ENCODE measurements at regions not wholly inside any gene's neighbourhood (a gene's known extent, or its start where the extent isn't known, plus 50 kb on each side); places are given as distances from the start of the nearest gene placed in this dataset.

DNA sequence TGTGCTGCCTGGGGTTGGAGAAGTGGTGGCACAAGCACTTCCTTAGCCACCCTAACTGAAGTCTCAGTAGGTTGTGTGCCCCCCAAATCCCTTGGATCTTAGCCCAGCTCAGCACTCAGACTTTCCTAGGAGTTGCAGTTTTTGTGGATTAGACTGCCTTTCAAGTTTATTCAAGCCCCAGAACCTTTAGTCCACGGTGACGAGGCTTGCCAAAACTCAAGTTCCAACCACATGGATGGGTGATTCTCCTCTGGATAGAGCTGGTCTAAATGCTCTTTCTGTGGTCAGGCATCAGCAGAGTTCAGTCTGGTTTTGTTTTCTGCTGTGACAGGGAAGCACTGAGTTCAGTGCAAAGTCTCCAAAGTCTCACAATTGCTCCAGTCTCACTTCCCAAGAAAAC, 2858.7 kb downstream of the PCDH9 start:
- ChIA-PET SMC1A (ENCODE audit: uncharacterized antibody, unreplicated experiment) (no interaction called here), POLR2A (no interaction called here), CTCF (interaction anchor here (1.0 kb wide), 1 partner anchor 24 kb away, joined by 3 read pairs; no protein-coding TSS in a partner anchor), RAD21 (ENCODE audit: unreplicated experiment) (no interaction called here)
- 3% methylated on average over 2 of the region's 2 CpGs for WGBS (ENCODE audit: insufficient coverage, insufficient replicate concordance, low lambda C conversion rate, missing lambda C conversion rate)
- Histone ChIP-seq H3K9ac (ENCODE audit: control insufficient read depth, insufficient read depth, low read length) (no peak overlapping the region), H3K4me2 (ENCODE audit: control insufficient read depth, insufficient read depth) (no peak overlapping the region), H3K4me1 (ENCODE audit: control insufficient read depth, insufficient read depth, low read length) (no peaks in the 10 kb centered on the region), H3K27me3 (replicated peaks in 1 of 2; ENCODE audit: control insufficient read depth in 2 of 2, insufficient read depth in 2 of 2, low read length in 1 of 2) (no peaks in the 10 kb centered on the region), H3K9me3 (replicated peaks; ENCODE audit: control insufficient read depth, insufficient read depth, low read length) (no peaks in the 10 kb centered on the region; the same call in 2 of the 3 replicates), H3K36me3 (ENCODE audit: control insufficient read depth in 2 of 2, insufficient read depth in 2 of 2, low read length in 1 of 2) (no peaks in the 10 kb centered on the region), H3K79me2 (ENCODE audit: control insufficient read depth, insufficient read depth, low read length) (no peaks in the 10 kb centered on the region), H3K4me3 (no peak overlapping the region), H4K20me1 (ENCODE audit: control insufficient read depth, insufficient read depth) (no peaks in the 10 kb centered on the region), H2AFZ (ENCODE audit: control insufficient read depth, low read depth, low read length) (no peak overlapping the region), H3K27ac (ENCODE audit: control insufficient read depth, insufficient read depth) (no peak overlapping the region)
- FAIRE-seq (no peak), ATAC-seq (no peak), DNase-seq (ENCODE audit: low read depth, low spot score) (no peak)
- intact Hi-C loops (cut with micrococcal nuclease; ENCODE audit: unreplicated experiment) = no loop called here
- BruUV-seq (replicated peaks) = no TSS peak
- in situ Hi-C loops (cut with MboI) = no loop called here
- no peak for TF ChIP-seq BHLHE40 (IDR thresholded peaks at IDR 0.05; ENCODE audit: borderline replicate concordance in 1 of 2, low read depth in 2 of 2, low read length in 1 of 2)
- TF ChIP-seq, protein P1, sequence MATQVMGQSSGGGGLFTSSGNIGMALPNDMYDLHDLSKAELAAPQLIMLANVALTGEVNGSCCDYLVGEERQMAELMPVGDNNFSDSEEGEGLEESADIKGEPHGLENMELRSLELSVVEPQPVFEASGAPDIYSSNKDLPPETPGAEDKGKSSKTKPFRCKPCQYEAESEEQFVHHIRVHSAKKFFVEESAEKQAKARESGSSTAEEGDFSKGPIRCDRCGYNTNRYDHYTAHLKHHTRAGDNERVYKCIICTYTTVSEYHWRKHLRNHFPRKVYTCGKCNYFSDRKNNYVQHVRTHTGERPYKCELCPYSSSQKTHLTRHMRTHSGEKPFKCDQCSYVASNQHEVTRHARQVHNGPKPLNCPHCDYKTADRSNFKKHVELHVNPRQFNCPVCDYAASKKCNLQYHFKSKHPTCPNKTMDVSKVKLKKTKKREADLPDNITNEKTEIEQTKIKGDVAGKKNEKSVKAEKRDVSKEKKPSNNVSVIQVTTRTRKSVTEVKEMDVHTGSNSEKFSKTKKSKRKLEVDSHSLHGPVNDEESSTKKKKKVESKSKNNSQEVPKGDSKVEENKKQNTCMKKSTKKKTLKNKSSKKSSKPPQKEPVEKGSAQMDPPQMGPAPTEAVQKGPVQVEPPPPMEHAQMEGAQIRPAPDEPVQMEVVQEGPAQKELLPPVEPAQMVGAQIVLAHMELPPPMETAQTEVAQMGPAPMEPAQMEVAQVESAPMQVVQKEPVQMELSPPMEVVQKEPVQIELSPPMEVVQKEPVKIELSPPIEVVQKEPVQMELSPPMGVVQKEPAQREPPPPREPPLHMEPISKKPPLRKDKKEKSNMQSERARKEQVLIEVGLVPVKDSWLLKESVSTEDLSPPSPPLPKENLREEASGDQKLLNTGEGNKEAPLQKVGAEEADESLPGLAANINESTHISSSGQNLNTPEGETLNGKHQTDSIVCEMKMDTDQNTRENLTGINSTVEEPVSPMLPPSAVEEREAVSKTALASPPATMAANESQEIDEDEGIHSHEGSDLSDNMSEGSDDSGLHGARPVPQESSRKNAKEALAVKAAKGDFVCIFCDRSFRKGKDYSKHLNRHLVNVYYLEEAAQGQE (IDR thresholded peaks at IDR 0.05; ENCODE audit: low read depth, low read length) = no peak
- TF ChIP-seq, protein P2, sequence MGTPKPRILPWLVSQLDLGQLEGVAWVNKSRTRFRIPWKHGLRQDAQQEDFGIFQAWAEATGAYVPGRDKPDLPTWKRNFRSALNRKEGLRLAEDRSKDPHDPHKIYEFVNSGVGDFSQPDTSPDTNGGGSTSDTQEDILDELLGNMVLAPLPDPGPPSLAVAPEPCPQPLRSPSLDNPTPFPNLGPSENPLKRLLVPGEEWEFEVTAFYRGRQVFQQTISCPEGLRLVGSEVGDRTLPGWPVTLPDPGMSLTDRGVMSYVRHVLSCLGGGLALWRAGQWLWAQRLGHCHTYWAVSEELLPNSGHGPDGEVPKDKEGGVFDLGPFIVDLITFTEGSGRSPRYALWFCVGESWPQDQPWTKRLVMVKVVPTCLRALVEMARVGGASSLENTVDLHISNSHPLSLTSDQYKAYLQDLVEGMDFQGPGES (IDR thresholded peaks at IDR 0.05) = no peak
- no peak for TF ChIP-seq TCF7 (IDR thresholded peaks at IDR 0.05; ENCODE audit: borderline replicate concordance)
- TF ChIP-seq ZNF384 (IDR thresholded peaks at IDR 0.05; ENCODE audit: borderline replicate concordance, low read depth, low read length) = no peak
- no peak for TF ChIP-seq ETV6 (conservative IDR thresholded peaks at IDR 0.05 in 1 of 2, IDR thresholded peaks at IDR 0.05 in 1 of 2; ENCODE audit: borderline replicate concordance in 1 of 2, low read depth in 1 of 2)
- no peak for TF ChIP-seq CHD1 (IDR thresholded peaks at IDR 0.05; ENCODE audit: low read depth, low read length)
- TF ChIP-seq MEF2A (IDR thresholded peaks at IDR 0.05; ENCODE audit: insufficient read depth, low read depth, low read length) = no peak
- TF ChIP-seq, protein P3, sequence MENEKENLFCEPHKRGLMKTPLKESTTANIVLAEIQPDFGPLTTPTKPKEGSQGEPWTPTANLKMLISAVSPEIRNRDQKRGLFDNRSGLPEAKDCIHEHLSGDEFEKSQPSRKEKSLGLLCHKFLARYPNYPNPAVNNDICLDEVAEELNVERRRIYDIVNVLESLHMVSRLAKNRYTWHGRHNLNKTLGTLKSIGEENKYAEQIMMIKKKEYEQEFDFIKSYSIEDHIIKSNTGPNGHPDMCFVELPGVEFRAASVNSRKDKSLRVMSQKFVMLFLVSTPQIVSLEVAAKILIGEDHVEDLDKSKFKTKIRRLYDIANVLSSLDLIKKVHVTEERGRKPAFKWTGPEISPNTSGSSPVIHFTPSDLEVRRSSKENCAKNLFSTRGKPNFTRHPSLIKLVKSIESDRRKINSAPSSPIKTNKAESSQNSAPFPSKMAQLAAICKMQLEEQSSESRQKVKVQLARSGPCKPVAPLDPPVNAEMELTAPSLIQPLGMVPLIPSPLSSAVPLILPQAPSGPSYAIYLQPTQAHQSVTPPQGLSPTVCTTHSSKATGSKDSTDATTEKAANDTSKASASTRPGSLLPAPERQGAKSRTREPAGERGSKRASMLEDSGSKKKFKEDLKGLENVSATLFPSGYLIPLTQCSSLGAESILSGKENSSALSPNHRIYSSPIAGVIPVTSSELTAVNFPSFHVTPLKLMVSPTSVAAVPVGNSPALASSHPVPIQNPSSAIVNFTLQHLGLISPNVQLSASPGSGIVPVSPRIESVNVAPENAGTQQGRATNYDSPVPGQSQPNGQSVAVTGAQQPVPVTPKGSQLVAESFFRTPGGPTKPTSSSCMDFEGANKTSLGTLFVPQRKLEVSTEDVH (IDR thresholded peaks at IDR 0.05; ENCODE audit: low read depth, partially characterized antibody) = no peak
- TF ChIP-seq MEF2B (IDR thresholded peaks at IDR 0.05; ENCODE audit: partially characterized antibody, poor library complexity, severe bottlenecking) = no peak
- no peak for TF ChIP-seq YBX1 (IDR thresholded peaks at IDR 0.05)
- TF ChIP-seq GABPA (IDR thresholded peaks at IDR 0.05; ENCODE audit: low read depth) = no peak
- TF ChIP-seq KAT2A (conservative IDR thresholded peaks at IDR 0.05; ENCODE audit: control insufficient read depth, low read depth, low read length) = no peak
- TF ChIP-seq, protein P4, sequence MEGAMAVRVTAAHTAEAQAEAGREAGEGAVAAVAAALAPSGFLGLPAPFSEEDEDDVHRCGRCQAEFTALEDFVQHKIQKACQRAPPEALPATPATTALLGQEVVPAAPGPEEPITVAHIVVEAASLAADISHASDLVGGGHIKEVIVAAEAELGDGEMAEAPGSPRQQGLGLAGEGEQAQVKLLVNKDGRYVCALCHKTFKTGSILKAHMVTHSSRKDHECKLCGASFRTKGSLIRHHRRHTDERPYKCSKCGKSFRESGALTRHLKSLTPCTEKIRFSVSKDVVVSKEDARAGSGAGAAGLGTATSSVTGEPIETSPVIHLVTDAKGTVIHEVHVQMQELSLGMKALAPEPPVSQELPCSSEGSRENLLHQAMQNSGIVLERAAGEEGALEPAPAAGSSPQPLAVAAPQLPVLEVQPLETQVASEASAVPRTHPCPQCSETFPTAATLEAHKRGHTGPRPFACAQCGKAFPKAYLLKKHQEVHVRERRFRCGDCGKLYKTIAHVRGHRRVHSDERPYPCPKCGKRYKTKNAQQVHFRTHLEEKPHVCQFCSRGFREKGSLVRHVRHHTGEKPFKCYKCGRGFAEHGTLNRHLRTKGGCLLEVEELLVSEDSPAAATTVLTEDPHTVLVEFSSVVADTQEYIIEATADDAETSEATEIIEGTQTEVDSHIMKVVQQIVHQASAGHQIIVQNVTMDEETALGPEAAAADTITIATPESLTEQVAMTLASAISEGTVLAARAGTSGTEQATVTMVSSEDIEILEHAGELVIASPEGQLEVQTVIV (IDR thresholded peaks at IDR 0.05; ENCODE audit: borderline replicate concordance, partially characterized antibody) = no peak
- no peak for TF ChIP-seq CBFB (IDR thresholded peaks at IDR 0.05; ENCODE audit: low read depth)
